ENCODE measurements at regions not wholly inside any gene's neighbourhood (a gene's known extent, or its start where the extent isn't known, plus 50 kb on each side); places are given as distances from the start of the nearest gene placed in this dataset.

DNA sequence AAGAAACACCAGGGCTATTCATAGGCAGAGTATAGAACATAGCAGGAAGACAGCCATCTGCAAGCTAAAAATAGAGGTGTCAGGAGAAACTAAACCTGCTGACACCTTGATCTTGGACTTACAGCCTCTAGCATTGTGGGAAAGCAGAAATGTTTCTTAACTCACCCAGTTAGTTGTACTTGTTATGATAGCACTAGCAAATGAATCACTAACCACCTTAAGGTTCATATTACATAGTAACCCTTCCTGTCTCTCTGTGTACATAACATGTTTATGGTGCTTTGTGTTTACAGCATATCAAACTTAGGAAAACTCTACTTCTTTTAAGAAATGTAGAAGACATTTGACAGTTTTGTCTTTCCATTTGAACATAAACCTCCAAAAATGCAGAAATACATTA is 1031.3 kb downstream of the FSCB start:
- no peak for DNase-seq (ENCODE audit: low spot score)
- in situ Hi-C loops (cut with MboI; ENCODE audit: low sequenced_read_pairs, unreplicated experiment), result no loop called here
- TF ChIP-seq, protein P1, sequence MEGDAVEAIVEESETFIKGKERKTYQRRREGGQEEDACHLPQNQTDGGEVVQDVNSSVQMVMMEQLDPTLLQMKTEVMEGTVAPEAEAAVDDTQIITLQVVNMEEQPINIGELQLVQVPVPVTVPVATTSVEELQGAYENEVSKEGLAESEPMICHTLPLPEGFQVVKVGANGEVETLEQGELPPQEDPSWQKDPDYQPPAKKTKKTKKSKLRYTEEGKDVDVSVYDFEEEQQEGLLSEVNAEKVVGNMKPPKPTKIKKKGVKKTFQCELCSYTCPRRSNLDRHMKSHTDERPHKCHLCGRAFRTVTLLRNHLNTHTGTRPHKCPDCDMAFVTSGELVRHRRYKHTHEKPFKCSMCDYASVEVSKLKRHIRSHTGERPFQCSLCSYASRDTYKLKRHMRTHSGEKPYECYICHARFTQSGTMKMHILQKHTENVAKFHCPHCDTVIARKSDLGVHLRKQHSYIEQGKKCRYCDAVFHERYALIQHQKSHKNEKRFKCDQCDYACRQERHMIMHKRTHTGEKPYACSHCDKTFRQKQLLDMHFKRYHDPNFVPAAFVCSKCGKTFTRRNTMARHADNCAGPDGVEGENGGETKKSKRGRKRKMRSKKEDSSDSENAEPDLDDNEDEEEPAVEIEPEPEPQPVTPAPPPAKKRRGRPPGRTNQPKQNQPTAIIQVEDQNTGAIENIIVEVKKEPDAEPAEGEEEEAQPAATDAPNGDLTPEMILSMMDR (IDR thresholded peaks at IDR 0.05; ENCODE audit: borderline replicate concordance, control extremely low read depth, extremely low read depth, insufficient read depth, missing control alignments), result no peak

DNA sequence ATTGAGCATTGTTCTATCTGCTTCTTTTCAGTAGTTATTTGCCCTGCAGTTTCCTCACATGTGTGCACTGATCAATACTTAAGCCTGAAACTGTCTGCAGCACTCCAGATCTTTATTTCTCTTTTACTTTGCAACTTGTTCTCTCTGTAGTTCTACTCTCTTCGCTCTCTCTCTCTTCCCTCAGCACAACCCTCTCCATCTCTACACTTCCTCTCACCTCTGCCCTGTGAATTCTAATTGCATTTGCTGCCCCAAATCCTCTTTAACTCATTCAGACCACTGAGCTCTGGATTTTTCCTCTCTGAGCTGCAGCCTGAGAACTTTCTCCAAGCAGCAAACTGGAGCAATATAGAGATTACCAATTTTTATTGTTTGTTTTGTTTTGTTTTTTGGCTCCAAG is 1035.5 kb downstream of the FSCB start:
- no peak for DNase-seq (ENCODE audit: low spot score)
- TF ChIP-seq, protein P1 (IDR thresholded peaks at IDR 0.05; ENCODE audit: borderline replicate concordance, control extremely low read depth, extremely low read depth, insufficient read depth, missing control alignments), result no peak
- in situ Hi-C loops (cut with MboI; ENCODE audit: low sequenced_read_pairs, unreplicated experiment), result no loop called here

DNA sequence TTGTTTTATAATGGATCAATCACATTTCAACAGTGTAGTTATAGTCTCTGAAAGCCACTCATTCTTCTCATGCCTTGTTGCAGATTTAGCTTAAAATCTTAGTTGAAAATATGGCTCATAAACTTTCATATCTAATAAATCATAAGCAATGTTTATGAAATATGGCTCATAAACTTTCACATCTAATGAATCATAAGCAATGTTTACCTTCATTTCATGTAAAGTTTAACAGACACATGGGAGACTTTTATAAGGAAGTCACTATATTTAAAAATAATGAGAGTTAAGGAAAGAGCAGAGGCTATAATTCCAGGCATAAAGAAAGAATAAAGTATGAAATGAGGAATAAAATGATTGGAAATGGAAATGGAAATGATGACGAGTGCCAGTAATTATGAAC is 1042.1 kb downstream of the FSCB start:
- DNase-seq (ENCODE audit: low spot score), result no peak
- in situ Hi-C loops (cut with MboI; ENCODE audit: low sequenced_read_pairs, unreplicated experiment), result no loop called here
- TF ChIP-seq, protein P1 (IDR thresholded peaks at IDR 0.05; ENCODE audit: borderline replicate concordance, control extremely low read depth, extremely low read depth, insufficient read depth, missing control alignments), result no peak

DNA sequence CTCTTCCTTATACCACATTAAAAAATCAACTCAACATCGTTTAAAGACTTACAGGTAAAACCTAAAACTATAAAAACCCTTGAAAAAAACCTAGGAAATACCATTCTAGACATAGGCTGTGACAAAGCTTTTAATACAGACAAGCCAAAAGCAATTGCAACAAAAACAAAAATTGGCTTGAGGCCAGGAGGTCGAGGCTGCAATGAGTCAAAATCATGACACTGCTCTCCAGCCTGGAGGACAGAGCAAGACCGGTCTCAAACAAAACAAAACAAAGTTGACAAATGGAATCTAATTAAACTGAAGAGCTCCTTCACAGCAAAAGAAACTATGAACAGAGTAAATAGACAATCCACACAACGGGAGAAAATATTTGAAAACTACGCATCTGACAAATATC is 1057.8 kb downstream of the FSCB start:
- in situ Hi-C loops (cut with MboI; ENCODE audit: low sequenced_read_pairs, unreplicated experiment), result no loop called here
- DNase-seq (ENCODE audit: low spot score), result no peak
- TF ChIP-seq, protein P1 (IDR thresholded peaks at IDR 0.05; ENCODE audit: borderline replicate concordance, control extremely low read depth, extremely low read depth, insufficient read depth, missing control alignments), result no peak

DNA sequence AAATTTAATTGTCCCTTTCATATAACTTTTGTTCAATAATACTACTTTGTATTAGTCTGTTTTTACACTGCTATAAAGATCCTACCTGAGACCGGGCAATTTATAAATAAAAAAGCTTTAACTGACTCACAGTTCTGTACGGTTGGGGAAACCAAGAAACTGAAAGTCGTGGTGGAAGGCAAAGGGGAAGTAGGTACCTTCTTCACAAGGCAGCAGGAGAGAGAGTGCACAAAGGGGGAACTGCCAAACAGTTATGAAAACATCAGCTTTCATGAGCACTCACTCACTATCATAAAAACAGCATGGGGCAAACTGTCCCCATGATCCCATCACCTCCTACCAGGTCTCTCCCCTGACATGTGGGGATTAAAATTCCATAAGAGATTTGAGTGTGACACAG is 1069.0 kb downstream of the FSCB start:
- in situ Hi-C loops (cut with MboI; ENCODE audit: low sequenced_read_pairs, unreplicated experiment), result no loop called here
- no peak for DNase-seq (ENCODE audit: low spot score)
- TF ChIP-seq, protein P1 (IDR thresholded peaks at IDR 0.05; ENCODE audit: borderline replicate concordance, control extremely low read depth, extremely low read depth, insufficient read depth, missing control alignments), result no peak

DNA sequence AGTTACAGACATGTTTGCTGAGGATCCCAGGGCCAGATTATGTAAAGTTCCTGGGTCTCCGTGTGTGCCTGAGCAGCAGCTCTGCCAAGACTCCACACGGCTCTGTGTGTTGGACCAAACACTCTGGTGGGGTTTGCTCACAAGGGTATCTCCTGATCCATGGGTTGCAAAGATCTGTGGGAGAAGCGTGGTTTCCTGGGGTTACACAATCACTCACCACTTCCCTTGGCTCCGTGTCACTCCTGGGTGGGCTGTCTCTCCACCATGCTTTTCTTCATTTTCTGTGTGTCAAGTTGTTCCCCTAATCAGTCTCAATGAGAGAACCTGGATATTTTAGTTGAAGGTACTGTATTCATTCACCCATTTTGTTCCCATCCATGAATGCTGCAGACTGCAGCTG is 1088.8 kb downstream of the FSCB start:
- in situ Hi-C loops (cut with MboI; ENCODE audit: low sequenced_read_pairs, unreplicated experiment), result no loop called here
- TF ChIP-seq, protein P1 (IDR thresholded peaks at IDR 0.05; ENCODE audit: borderline replicate concordance, control extremely low read depth, extremely low read depth, insufficient read depth, missing control alignments), result no peak
- no peak for DNase-seq (ENCODE audit: low spot score)

DNA sequence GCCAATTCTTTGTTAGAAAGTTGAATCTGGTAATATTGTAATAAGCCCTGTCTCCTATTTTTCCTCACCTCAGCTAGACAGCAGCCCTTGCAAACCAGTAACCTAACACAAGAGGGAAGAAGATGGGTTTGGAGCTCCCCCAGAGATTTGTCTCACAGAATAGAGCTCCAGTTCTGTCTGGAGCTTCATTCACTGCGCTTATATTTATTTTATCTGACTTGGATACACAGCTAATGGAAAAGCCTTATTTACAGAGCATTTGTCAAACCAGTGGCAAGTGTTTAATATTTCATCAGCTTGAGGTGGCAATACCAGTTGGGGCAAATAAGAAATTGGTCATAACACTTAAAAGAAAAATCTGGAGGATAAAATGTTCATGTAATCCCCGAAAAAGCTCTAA is 1094.0 kb downstream of the FSCB start:
- TF ChIP-seq, protein P1 (IDR thresholded peaks at IDR 0.05; ENCODE audit: borderline replicate concordance, control extremely low read depth, extremely low read depth, insufficient read depth, missing control alignments), result no peak
- no peak for DNase-seq (ENCODE audit: low spot score)
- in situ Hi-C loops (cut with MboI; ENCODE audit: low sequenced_read_pairs, unreplicated experiment), result no loop called here

Data from GM13976 (cell line).